K562 (cell line): ENCODE measurements at regions not wholly inside any gene's neighbourhood (a gene's known extent, or its start where the extent isn't known, plus 50 kb on each side); places are given as distances from the start of the nearest gene placed in this dataset.

Experiments
- ATAC-seq: fragments of 200-7000 bp; cut with Tn5 transposase; 3 replicates; pipeline ENCODE4 v1.9.1; 2020; ENCODE audit warnings: moderate library complexity
- BruUV-seq: library from RNA; stranded (reverse); fragments of 400-500 nt; replicated peaks from 2 replicates; lab custom pipeline; 2021; lab: Mats Ljungman, UMichigan
- CTCF ChIA-PET: fragments of 300-600 bp; formaldehyde crosslinking; extraction: SDS; loops from one replicate; lab custom pipeline; 2021; ENCODE audit warnings: low intra/inter-chr PET ratio; lab: Yijun Ruan, JAX
- POLR2A ChIA-PET: fragments of 300-600, 350-650 bp; sonication (Branson Sonifier 250); formaldehyde crosslinking; extraction: SDS; loops from one replicate; lab custom pipeline; 2021; ENCODE audit warnings: antibody characterized with exemption, inconsistent platforms; lab: Yijun Ruan, JAX
- DNase-seq, 4 experiments: peaks; one replicate each; pipeline versions ENCODE4 v3.0.0 to v3.0.0-alpha.2; 2011 to 2018; ENCODE audit warnings: low spot score in 3 of 4, mixed read lengths in 3 of 4; ENCODE audit errors: extremely low read depth in 1 of 4
- FAIRE-seq: peaks from 2 replicates; lab custom pipeline; 2011; peaks lifted over from hg19 to GRCh38; lab: Jason Lieb, UNC
- H2AFZ ChIP-seq: 2 replicates; pipeline ENCODE4 v1.6.0; 2011; ENCODE audit warnings: low read depth, low read length, control low read depth, inconsistent platforms
- H3K27ac ChIP-seq: fragments of 200-600 bp; 3 replicates; pipeline ENCODE4 v1.8.0; 2011; ENCODE audit warnings: low read depth, mild to moderate bottlenecking, control low read depth, inconsistent platforms, low read length, moderate library complexity, mixed read lengths; ENCODE audit errors: extremely low read depth
- H3K27me3 ChIP-seq, 2 experiments: fragments of 300-600 bp in 1 of 2; 2 replicates in 1 of 2; 3 replicates in 1 of 2; pipeline versions ENCODE4 v1.6.0 to v1.8.0; 2011; ENCODE audit warnings: inconsistent platforms in 2 of 2, low read length in 2 of 2, mild to moderate bottlenecking in 1 of 2, mixed read lengths in 1 of 2, moderate library complexity in 1 of 2; ENCODE audit not compliant: control insufficient read depth in 2 of 2, insufficient read depth in 2 of 2
- H3K36me3 ChIP-seq: fragments of 300-600 bp; 3 replicates; pipeline ENCODE4 v1.8.0; 2011; ENCODE audit warnings: mild to moderate bottlenecking, low read length, inconsistent platforms; ENCODE audit not compliant: control insufficient read depth, insufficient read depth
- H3K4me1 ChIP-seq, 2 experiments: fragments of 200-600 bp in 1 of 2; replicated peaks in 1 of 2; 2 replicates in 1 of 2; 3 replicates in 1 of 2; pipeline versions ENCODE4 v1.5.1 to v1.8.0; 2011; ENCODE audit warnings: inconsistent platforms in 2 of 2, low read length in 2 of 2, mild to moderate bottlenecking in 1 of 2, mixed read lengths in 1 of 2, moderate library complexity in 1 of 2; ENCODE audit not compliant: control insufficient read depth in 2 of 2, insufficient read depth in 2 of 2
- H3K4me2 ChIP-seq: 2 replicates; pipeline ENCODE4 v1.6.1; 2011; ENCODE audit warnings: low read length, control low read depth, inconsistent platforms, mixed read lengths; ENCODE audit not compliant: insufficient read depth
- H3K4me3 ChIP-seq: fragments of 200-600 bp; sonication (generic), shearing (Covaris generic); 2 replicates; pipeline ENCODE4 v1.5.1; 2016; ENCODE audit warnings: control low read depth, inconsistent platforms
- H3K79me2 ChIP-seq: fragments of 200-600 bp; 3 replicates; pipeline ENCODE4 v1.8.0; 2011; ENCODE audit warnings: low read length, inconsistent platforms; ENCODE audit not compliant: control insufficient read depth, insufficient read depth
- H3K9ac ChIP-seq, 2 experiments: 2 replicates each; pipeline versions ENCODE4 v1.6.0 to v1.6.1; 2011; ENCODE audit warnings: low read depth in 2 of 2, low read length in 2 of 2, control low read depth in 1 of 2, inconsistent platforms in 1 of 2, mild to moderate bottlenecking in 1 of 2, mixed read lengths in 1 of 2; ENCODE audit not compliant: insufficient read depth in 1 of 2
- H3K9me1 ChIP-seq: one replicate; pipeline ENCODE4 v1.6.0; 2011; ENCODE audit warnings: inconsistent platforms, mild to moderate bottlenecking, low read length, moderate library complexity; ENCODE audit not compliant: control insufficient read depth, insufficient read depth
- H3K9me3 ChIP-seq: replicated peaks from 2 replicates; pipeline ENCODE4 v1.5.1; 2011; ENCODE audit warnings: low read depth, low read length, inconsistent platforms; ENCODE audit not compliant: control insufficient read depth, insufficient read depth
- H4K20me1 ChIP-seq: replicated peaks from 2 replicates; pipeline ENCODE4 v1.6.1; 2011; ENCODE audit warnings: low read length, inconsistent platforms, mixed read lengths; ENCODE audit not compliant: control insufficient read depth, insufficient read depth
- E2F5 ChIP-seq: sonication (generic); formaldehyde crosslinking; IDR thresholded peaks from 2 replicates; pipeline ENCODE4 v1.8.0; 2022; ENCODE audit warnings: mild to moderate bottlenecking, missing genetic modification reagents
- JUND ChIP-seq, 2 experiments: IDR thresholded peaks; 2 replicates in 1 of 2; 3 replicates in 1 of 2; pipeline ENCODE4 v1.6.1; 2011; ENCODE audit warnings: borderline replicate concordance in 2 of 2, low read depth in 2 of 2, low read length in 2 of 2, improper control_type of control experiment in 1 of 2, missing biosample characterization in 1 of 2, missing genetic modification characterization in 1 of 2, missing genetic modification reagents in 1 of 2
- RERE ChIP-seq: sonication (generic); formaldehyde crosslinking; IDR thresholded peaks from 2 replicates; pipeline ENCODE4 v1.8.0; 2023; ENCODE audit warnings: missing genetic modification reagents, mild to moderate bottlenecking, borderline replicate concordance
- TGIF2 ChIP-seq: sonication (generic); formaldehyde crosslinking; IDR thresholded peaks from 2 replicates; pipeline ENCODE4 v1.8.1; 2022; ENCODE audit warnings: mild to moderate bottlenecking, missing genetic modification reagents, moderate library complexity
- ZBTB11 ChIP-seq, 3 experiments: fragments of 200-800 bp in 1 of 3; fragments of 250-450 bp in 1 of 3; fragments of 450-650 bp in 1 of 3; sonication (Bioruptor Pico) in 1 of 3; sonication (Bioruptor generic) in 1 of 3; formaldehyde crosslinking in 1 of 3; IDR thresholded peaks; 2 replicates each; pipeline versions ENCODE4 v1.6.1 to v1.8.0; 2016 to 2022; ENCODE audit warnings: mild to moderate bottlenecking in 2 of 3, missing genetic modification characterization in 2 of 3, missing compliant biosample characterization in 1 of 3, moderate library complexity in 1 of 3
- ZFP1 ChIP-seq: fragments of 450-650 bp; formaldehyde crosslinking; IDR thresholded peaks from 2 replicates; pipeline ENCODE4 v1.4.0; 2020; ENCODE audit warnings: mild to moderate bottlenecking, mixed read lengths
- ZNF79 ChIP-seq: fragments of 250-450 bp; sonication (Bioruptor Pico); IDR thresholded peaks from 2 replicates; pipeline ENCODE4 v1.4.0; 2020; ENCODE audit warnings: low read depth, mild to moderate bottlenecking, moderate library complexity
- WGBS: fragments of 100-300 bp; shearing (Covaris generic); methylation state at CpG from one replicate; pipeline ENCODE4 v1.1.6; 2016; ENCODE audit warnings: low coverage, mixed read lengths; ENCODE audit not compliant: insufficient coverage; ENCODE audit errors: missing lambda C conversion rate; 5-methylcytosine and 5-hydroxymethylcytosine counted together
- in situ Hi-C: fragments of 300-500 bp; cut with MboI; formaldehyde crosslinking; loops from 4 replicates; pipeline ENCODE4 v1.15.0; 2018; ENCODE audit warnings: inconsistent platforms, mixed read lengths
- intact Hi-C: fragments of 100-400 bp; cut with micrococcal nuclease; formaldehyde crosslinking; loops from 2 replicates; pipeline ENCODE4 v1.14.2; 2022

- FAIRE-seq, result no peak
- no peaks in the 10 kb centered on the region for H3K9me1 ChIP-seq
- no peak for ATAC-seq
These were observed 1029.7 kb upstream of the LRFN5 start for GRCh38 chr14:40576880-40577478.

More at GRCh38 chr14:40576880-40577478, 1029.7 kb upstream of the LRFN5 start:
- intact Hi-C loops, result no loop called here
- Histone ChIP-seq H3K4me1 (no peaks in the 10 kb centered on the region), H3K9ac (no peak overlapping the region), H2AFZ (no peak overlapping the region), H3K4me2 (no peak overlapping the region), H3K36me3 (no peaks in the 10 kb centered on the region), H3K27ac (no peak overlapping the region), H3K27me3 (no peaks in the 10 kb centered on the region), H4K20me1 (no peaks in the 10 kb centered on the region), H3K9me3 (no peaks in the 10 kb centered on the region), H3K4me3 (no peak overlapping the region), H3K79me2 (no peaks in the 10 kb centered on the region)
- 6% methylated on average over 4 of the region's 4 CpGs for WGBS
- TF ChIP-seq ZBTB11 (CRISPR knock-in tag; IDR thresholded peaks at IDR 0.05) (no peak), TGIF2 (no peak), JUND (IDR thresholded peaks at IDR 0.05; ENCODE audit: borderline replicate concordance, low read depth, low read length) (no peak), JUND (tag; IDR thresholded peaks at IDR 0.05; ENCODE audit: borderline replicate concordance, low read depth, low read length) (no peak), E2F5 (CRISPR knock-in tag) (no peak), ZNF79 (CRISPR knock-in tag) (no peak), RERE (CRISPR knock-in tag) (no peak), ZFP1 (CRISPR knock-in tag) (no peak)
- DNase-seq, result no peak
- ChIA-PET POLR2A (no interaction called here), CTCF (no interaction called here)
- in situ Hi-C loops, result no loop called here
- no TSS peak for BruUV-seq
